Sciatic nerve (tissue), 2 donors: ENCODE measurements at regions not wholly inside any gene's neighbourhood (a gene's known extent, or its start where the extent isn't known, plus 50 kb on each side); places are given as distances from the start of the nearest gene placed in this dataset.
A peak's percentile ranks its signal among the peaks of the same experiment; 100 is the strongest.
"Not testable (repeated sequence)": the region's sequence is repeated elsewhere in the genome, so short reads cannot be mapped to it uniquely, and the experiment has no call there.

Source experiments
- ATAC-seq: fragments of 200-7000 bp; cut with Tn5 transposase; one replicate; pipeline ENCODE4 v1.9.1; 2020; ENCODE audit warnings: mild to moderate bottlenecking, moderate library complexity
- DNase-seq: peaks from one replicate; pipeline ENCODE4 v3.0.0-alpha.2; 2020; ENCODE audit warnings: low spot score
- intact Hi-C: fragments of 100-400 bp; cut with DNase I; formaldehyde crosslinking; loops from one replicate; pipeline ENCODE4 v1.14.2; 2022
- donor health status: DM: no; HTN: no; CAD: no.
- donor health status: DM: no; HTN: no; CAD: no.

DNA sequence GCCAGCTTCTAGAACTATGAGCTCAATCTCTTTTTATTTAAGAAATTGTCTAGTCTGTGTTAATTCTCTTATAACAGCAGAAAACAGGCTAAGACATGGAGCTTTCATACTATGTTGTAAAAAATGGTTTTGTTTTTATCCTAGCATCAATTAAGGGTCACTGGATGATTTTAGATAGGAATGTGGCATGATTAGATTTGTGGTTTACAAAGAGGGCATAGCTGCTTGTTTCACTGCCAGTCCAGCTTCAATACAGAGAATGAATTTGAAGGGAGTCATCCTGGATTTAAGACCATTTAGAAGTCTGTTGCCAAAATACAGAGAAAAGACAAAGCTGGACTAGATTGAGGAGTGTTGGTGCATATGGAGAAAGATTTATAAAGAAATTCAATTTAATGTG is 532.6 kb upstream of the CCDC54 start:
- no peak for ATAC-seq
- intact Hi-C loops: no loop called here
- no peak for DNase-seq

DNA sequence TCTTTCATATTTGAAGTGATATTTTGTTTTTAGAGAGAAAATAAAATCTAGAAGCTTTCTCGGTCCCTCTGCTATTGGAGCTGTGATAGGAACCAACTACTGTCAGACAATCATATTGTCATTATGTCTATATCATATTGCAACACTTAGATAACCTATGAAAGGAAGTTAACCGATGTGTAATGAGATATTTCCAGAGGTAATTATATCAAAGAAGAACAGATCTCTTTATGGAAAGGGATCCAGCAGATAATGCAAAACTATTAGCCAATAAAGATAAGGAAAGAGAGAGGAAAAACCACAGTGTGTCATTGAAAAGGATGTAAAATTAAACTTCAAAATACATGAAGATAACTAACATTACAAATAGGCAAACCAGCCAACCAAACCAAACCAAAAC is 529.1 kb upstream of the CCDC54 start:
- ATAC-seq (no peak), DNase-seq (no peak)
- intact Hi-C loops: no loop called here

DNA sequence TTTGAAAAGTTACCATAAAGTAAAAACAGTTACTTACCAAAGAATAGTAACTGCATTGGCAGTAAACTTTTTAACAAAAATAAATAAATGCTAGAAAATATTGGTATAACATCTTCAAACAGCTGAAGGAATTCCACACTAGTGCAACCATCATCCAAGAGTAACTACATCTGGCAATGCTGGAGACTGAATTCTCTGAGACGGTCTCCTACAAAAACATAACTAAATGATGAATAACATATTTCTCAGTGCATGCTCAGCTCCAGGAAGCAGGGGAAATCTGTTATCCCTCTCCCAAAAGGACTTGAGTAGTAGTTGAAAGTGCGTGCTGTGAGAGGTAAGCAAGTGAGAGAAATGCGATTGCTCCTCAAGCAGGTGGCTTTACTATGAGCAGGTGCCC is 526.8 kb upstream of the CCDC54 start:
- ATAC-seq (peak; percentile 53), DNase-seq (no peak)
- intact Hi-C loops: no loop called here

DNA sequence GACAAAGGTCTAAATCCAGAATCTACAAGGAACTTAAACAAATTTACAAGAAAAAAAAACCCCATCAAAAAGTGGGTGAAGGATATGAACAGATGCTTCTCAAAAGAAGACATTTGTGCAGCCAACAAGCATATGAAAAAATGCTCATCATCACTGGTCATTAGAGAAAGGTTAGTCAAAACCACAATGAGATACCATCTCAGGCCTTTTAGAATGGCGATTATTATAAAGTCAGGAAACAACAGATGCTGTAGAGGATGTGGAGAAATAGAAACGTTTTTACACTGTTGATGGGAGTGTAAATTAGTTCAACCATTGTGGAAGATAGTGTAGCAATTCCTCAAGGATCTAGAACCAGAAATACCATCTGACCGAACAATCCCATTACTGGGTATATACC is 518.9 kb upstream of the CCDC54 start:
- DNase-seq, intact Hi-C loops, ATAC-seq: not testable (repeated sequence)

DNA sequence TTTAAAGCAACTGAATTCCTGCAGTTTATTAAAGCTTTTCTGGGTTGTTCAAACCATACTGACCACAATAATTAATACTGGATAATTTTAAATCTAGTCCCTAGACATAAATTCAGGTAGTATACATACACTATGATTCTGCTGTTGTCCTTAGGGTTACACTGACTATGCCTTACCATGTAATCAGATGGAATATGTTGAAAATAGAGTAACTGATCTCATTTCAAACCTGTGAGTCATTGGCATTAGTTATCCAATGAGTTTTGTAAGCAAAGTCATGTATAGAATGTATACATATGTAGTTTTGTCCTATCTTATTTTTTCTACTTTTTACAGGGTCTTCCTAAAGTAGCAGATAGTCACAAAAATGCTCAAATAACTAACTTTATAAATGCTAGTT is 517.1 kb upstream of the CCDC54 start:
- ATAC-seq (no peak), DNase-seq (no peak)
- intact Hi-C loops: no loop called here

DNA sequence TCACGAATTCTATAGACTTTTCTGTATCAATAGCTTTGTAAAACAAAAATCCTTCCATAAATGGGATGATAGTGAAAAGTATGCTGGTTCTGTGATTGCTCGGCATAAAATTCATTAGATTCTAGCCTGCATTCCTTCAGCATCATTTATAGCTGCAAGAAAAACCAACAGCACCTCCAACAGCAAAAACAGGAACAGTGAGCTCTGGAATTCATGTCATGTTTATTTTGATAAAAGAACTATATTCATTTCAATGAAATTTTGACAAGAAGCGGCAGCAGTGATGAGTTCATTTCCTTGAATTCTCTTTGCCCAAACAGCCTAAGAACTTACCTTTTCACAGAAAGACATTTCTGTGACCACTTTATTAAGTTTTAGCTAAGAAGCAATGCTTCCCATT is 515.2 kb upstream of the CCDC54 start:
- no peak for DNase-seq
- intact Hi-C loops: no loop called here
- peak; percentile 73 for ATAC-seq

DNA sequence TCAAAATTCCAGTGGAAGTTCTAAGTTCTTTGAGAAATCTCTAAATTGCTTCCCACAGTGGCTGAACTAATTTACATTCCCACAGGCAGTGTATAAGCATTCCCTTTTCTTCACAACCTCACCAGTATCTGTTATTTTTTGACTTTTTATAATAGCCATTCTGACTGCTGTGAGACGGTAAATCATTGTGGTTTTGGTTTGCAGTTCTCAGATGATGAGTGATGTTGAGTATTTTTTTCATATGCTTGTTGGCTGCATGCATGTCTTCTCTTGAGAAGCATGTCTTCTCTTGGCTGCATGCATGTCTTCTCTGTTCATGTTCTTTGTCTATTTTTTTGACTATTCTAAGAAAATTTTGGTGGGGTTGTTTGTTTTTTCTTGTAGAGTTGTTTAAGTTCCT is 499.6 kb upstream of the CCDC54 start:
- intact Hi-C loops: no loop called here
- DNase-seq (no peak), ATAC-seq (no peak)

DNA sequence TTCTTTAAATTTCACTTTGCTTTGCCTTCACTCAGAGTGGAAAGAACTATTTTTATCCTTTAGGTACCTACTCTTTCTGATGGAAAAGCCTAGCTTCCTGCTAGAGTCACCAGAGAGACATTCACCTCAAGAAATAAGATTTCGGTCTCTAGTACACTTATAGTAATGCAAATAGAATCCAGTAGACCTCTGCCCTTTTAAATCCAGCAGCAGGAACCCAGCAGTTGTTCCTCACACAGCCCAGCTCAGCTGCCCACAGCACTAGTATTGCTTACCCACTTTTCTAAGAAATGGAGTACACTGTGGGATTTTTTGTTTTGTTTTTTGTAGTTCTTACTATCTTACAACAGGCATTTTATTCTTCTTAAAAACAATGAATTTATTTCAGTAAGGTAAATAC is 497.0 kb upstream of the CCDC54 start:
- intact Hi-C loops: no loop called here
- ATAC-seq: no peak

DNA sequence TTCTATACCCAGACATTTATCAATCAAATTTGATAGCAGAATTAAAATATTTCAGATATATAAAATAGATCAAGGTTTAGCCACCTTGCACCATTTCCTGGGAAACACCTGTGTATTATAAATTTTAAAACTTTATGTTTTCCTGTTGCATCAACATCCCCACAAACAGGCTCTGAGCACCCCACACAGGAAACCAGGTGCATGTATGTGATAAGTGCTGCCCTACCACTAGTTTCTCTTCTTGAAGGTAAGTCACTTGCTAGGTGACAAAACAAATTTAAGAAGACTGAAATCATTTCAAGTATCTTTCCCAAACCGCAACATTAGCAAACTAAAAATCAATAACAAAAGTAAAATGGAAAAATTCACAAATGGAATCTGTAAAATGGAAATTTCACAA is 496.1 kb upstream of the CCDC54 start:
- intact Hi-C loops: no loop called here
- DNase-seq (no peak), ATAC-seq (no peak)

More for the DNA sequence above, 497.0 kb upstream of the CCDC54 start:
- DNase-seq: no peak

DNA sequence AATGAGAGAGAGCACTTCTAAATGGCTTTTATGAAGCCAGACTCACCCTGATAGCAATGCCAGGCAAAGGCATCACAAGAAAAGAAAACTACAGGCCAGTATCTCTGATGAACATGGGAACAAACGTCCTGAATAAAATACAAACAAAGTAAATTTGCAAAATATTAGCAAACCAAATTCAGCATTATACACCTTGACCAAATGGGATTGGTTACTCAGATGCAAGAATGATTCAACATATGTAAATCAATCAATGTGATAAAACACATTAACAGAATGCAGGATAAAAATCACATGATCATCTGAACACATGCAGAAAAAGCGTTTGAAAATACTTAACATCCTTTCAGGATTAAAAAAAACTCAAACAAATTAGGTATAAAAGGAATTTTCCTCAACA is 494.9 kb upstream of the CCDC54 start:
- intact Hi-C loops: no loop called here
- ATAC-seq (no peak), DNase-seq (no peak)

DNA sequence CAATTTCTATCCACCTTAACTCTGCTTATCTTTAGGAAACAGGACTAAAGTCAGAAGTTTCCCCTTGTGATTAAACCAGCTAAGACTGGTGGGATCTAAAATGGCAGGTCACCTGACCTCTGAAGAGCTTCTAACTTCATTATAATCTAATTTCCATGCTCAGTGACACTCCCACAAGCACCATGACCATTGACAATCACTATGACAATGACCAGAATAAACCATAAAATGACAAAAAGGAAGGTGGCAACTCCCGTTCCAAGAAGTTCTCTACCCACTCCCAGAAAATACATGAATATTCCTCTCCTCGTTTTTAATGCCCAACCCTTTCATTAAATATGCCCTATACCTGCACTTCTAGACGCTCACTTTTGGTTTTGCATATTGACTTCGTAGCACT is 471.2 kb upstream of the CCDC54 start:
- intact Hi-C loops: no loop called here
- ATAC-seq (no peak), DNase-seq (no peak)

DNA sequence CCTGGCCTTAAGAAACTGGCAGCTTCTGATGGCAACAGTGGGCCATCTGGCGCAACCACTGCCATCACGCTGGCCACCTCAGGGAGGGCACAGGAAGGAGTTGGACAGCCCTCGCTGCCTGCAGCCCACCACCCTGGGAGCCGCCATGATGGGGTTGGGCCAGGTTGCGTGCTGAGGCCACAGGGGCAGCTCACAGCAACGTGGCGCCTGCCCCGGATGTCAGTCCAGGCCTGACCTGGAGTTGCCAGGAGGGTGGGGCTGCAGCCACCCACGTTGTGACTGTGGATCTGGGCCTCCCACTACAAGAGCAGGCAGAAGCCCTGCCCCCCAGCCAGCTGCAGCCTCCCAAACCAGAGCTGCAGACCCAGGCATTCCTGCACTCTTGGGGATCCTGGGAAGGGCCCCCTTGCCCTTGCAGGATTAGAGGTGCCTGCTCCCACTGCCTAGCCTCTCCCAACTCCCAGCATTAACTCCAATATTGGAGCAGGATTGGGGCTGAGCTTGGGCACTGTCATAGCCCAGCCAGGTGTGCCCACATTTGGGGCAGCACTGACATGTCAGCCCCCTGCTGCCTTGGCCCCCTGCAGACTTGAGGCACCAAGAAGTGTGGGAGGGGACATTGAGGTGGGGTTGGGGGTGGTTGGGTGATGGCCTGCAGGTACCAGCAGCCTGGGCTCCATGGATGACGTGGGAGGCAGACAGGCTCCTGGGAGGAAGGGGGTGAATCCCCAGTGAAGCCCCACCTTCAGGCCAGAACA is 468.9 kb upstream of the CCDC54 start:
- intact Hi-C loops: no loop called here
- ATAC-seq: peak; percentile 22

DNA sequence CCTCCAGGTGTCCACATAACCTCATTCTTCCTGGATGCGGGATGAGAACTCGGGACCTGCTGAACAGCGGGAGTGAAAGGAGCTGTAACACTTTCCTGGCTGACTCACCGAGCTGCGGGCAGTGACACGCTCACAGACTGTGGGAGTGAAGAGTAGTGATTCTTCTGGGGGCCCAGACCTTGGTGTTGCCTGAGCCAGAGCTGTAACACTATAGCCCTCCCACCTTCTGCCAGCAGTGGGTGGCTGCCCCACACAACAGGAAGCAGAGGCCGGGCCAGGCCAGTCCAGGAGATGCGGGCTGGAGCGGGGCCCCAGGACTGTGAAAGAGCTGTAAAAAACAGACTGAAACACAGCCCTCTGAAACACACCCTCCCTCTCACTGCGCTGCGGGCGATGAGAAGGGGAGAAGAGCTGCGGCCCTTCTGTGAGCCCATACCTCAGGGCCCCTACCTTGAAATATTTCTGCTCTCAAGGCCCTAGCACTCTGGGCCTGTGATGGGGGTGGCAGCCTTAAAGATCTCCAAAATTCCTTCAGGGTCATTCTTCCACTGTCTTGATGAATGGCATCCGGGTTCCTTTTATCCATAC is 464.0 kb upstream of the CCDC54 start:
- DNase-seq (no peak), ATAC-seq (no peak)
- intact Hi-C loops: no loop called here

More for the DNA sequence above, 468.9 kb upstream of the CCDC54 start:
- no peak for DNase-seq

DNA sequence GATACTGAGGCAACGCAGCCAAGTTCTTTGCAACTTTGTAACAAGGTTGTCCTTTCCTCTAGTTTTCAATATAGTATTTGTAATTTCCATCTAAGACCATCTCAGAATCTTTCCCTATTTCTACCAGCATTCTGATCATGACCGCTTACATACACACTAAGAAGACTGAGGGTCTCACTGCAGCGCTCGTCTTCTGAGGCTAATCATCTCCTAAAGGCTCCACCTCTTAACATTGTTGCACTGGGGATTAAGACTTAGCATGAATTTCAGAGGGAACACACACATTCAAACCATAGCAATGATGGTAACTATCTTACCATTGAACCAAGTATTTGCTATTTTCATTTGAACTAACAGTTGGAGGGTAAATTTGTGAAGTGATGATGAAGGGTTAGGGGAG is 463.3 kb upstream of the CCDC54 start:
- intact Hi-C loops: no loop called here
- DNase-seq (no peak), ATAC-seq (no peak)

DNA sequence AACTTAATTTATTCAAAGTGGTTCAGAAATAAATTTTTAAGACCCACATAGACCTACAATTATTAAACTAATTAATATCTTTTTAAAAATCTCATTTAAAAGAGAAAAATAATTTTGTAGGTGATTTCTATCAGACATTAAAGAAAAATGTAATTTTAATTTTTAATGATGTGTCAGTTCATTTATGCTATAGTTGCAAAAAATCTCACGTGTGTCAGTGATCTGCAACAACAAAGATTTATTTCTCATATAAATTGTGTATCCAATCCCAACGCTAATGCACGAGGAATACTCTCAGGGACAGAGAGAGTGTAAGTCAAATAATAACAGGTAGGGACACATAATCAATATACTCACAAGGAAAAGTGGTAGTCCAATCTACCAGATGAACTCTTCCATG is 456.6 kb upstream of the CCDC54 start:
- DNase-seq (no peak), ATAC-seq (no peak)
- intact Hi-C loops: no loop called here

DNA sequence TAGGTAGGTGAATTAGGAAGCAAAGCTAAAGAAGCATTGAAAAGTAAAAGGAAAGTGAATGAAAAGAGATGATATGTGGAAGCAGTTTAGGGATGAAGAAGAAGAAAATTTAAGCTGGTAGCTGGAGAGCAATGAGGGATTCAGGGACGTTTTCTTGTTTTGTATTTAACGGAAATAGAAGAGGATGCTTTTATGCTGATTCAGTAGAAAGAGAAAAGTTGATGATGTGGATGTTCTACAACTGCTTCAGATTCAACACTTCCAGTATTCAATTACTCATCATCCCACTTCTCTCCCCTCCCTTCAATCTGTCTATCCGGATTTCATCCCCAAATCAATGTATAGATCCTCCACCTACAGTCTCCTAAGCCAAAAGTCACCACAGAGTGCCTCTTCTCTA is 448.2 kb upstream of the CCDC54 start:
- DNase-seq: no peak
- no peak for ATAC-seq
- intact Hi-C loops: no loop called here

DNA sequence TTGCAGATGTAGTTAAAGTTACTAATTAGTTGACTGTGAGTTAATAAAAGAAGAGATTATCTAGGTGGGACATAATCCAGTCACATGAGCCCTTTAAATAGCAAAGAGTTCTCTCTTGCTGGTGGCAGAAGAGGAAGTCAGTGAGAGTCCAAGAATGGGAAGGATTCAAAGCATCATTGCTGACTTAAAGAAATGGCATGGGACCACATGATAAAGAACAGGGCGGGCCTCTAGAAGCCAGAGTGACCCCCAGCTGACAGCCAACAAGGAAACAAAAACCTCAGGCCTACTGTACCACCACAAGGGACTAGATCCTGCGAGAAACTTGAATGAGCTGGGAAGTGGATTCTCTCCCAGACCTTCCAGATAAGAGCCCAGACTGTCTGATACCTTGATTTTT is 447.2 kb upstream of the CCDC54 start:
- DNase-seq: no peak
- intact Hi-C loops: no loop called here
- ATAC-seq: no peak

DNA sequence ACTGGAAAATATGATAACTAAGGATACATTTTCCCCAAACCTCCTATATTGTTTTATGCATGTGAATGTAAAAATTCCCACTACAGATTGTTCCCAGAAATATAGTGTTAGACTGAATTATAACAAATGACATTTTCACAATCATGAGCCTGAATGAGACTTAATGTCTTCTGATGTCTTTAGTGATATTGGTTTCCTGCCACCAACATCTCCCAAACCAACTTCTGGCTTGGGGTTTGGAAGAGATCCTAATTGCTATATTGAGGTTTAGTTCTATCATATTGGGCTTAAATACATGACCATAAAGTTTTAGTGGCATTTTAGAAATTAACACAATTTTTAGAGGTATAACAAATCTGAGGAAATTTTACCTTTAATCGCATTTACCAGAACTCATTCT is 445.3 kb upstream of the CCDC54 start:
- intact Hi-C loops: no loop called here
- DNase-seq: no peak

DNA sequence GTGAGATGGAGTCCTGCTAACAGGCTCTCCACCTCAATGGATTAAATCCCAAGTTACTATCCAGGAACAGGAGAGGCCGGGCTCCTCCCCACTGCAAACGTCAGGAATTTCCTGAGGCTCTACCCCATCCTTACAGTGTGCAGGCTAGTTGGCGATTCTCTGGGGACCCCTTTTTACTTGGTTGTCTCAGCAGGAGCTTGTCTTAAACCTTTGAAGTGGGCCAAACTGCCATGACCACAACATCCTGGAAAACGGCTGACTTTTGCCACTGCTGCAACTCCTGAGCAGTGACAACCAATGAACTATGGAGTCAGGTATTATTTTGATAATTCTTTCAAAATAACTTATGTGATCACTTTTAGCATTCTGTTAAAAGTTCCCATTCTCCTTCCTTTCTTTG is 440.9 kb upstream of the CCDC54 start:
- DNase-seq: no peak
- ATAC-seq: no peak
- intact Hi-C loops: no loop called here

More for the DNA sequence above, 445.3 kb upstream of the CCDC54 start:
- no peak for ATAC-seq

DNA sequence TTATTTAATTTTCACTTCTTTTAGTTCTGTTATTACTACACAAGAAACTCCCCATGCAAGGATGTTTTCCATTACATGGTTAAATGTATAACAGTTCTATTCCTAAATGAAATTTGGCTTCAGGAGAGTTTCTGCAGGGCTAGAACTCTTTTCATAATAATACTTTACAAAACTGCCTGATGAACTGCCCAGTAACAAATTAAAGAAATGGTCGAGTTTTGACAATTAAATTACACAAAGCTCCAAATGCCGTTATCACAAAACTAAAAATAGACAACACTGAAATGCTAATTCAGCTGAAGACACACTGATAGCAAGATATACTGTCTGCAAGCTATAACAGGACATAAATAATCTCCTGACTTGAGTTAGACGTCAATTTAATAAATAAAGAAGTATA is 435.2 kb upstream of the CCDC54 start:
- intact Hi-C loops: no loop called here
- ATAC-seq (no peak), DNase-seq (no peak)

DNA sequence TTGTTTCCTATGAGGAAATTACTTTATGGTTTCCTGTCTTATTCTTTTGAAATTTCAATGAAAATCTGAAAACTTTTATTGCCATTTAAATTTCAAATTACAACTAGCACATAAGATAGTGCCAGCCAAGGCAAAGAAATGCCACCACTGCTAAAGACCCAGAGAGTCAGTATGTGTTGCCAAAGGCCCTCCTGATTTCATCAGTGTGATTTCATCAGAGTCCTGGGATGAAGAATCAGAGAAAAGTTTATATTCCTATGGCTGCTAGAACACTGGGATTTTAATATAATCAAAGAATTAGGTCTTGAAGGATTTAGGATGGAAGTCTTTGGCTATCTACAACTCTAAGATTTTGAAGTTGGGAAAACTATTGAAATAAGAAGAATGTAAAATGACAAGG is 434.2 kb upstream of the CCDC54 start:
- intact Hi-C loops: no loop called here
- ATAC-seq: no peak
- DNase-seq: no peak
